ENCODE measurements at regions not wholly inside any gene's neighbourhood (a gene's known extent, or its start where the extent isn't known, plus 50 kb on each side); places are given as distances from the start of the nearest gene placed in this dataset.

- Histone ChIP-seq H3K27ac (no peak overlapping the region), H3K4me3 (ENCODE audit: low read depth, low read length) (no peak overlapping the region), H3K36me3 (no peaks in the 10 kb centered on the region), H3K27me3 (ENCODE audit: insufficient read depth, low read depth, severe bottlenecking) (peaks cover 78% of the 10 kb centered on the region), H3K9me3 (ENCODE audit: severe bottlenecking) (no peaks in the 10 kb centered on the region)
- no peak for DNase-seq
- no peak for TF ChIP-seq CTCF (IDR thresholded peaks at IDR 0.05; ENCODE audit: low read depth, low read length)
These were observed 338.9 kb upstream of the C16orf82 start for GRCh38 chr16:26727848-26728247.

GRCh38 chr16:26729951-26730541 lies 336.7 kb upstream of the C16orf82 start:
- Histone ChIP-seq H3K27me3 (ENCODE audit: insufficient read depth, low read depth, severe bottlenecking) (peaks cover 81% of the 10 kb centered on the region), H3K9me3 (ENCODE audit: severe bottlenecking) (no peaks in the 10 kb centered on the region), H3K36me3 (no peaks in the 10 kb centered on the region), H3K4me3 (ENCODE audit: low read depth, low read length) (no peak overlapping the region), H3K27ac (no peak overlapping the region)
- TF ChIP-seq CTCF (IDR thresholded peaks at IDR 0.05; ENCODE audit: low read depth, low read length) = no peak
- no peak for DNase-seq

- Histone ChIP-seq H3K36me3 (no peaks in the 10 kb centered on the region), H3K27me3 (ENCODE audit: insufficient read depth, low read depth, severe bottlenecking) (peaks cover 82% of the 10 kb centered on the region), H3K9me3 (ENCODE audit: severe bottlenecking) (no peaks in the 10 kb centered on the region), H3K4me3 (ENCODE audit: low read depth, low read length) (no peak overlapping the region), H3K27ac (no peak overlapping the region)
- no peak for TF ChIP-seq CTCF (IDR thresholded peaks at IDR 0.05; ENCODE audit: low read depth, low read length)
- no peak for DNase-seq
These were observed 335.0 kb upstream of the C16orf82 start for GRCh38 chr16:26731729-26732128.

- no peak for TF ChIP-seq CTCF (IDR thresholded peaks at IDR 0.05; ENCODE audit: low read depth, low read length)
- H3K27me3 ChIP-seq (ENCODE audit: insufficient read depth, low read depth, severe bottlenecking) = peaks cover 79% of the 10 kb centered on the region
- no peaks in the 10 kb centered on the region for H3K9me3 ChIP-seq (ENCODE audit: severe bottlenecking)
- H3K4me3 ChIP-seq (ENCODE audit: low read depth, low read length) = no peak overlapping the region
- H3K27ac ChIP-seq = no peak overlapping the region
- DNase-seq = no peak
- H3K36me3 ChIP-seq = no peaks in the 10 kb centered on the region
These were observed 333.0 kb upstream of the C16orf82 start for GRCh38 chr16:26733710-26734109.

- Histone ChIP-seq H3K9me3 (ENCODE audit: severe bottlenecking) (no peaks in the 10 kb centered on the region), H3K4me3 (ENCODE audit: low read depth, low read length) (no peak overlapping the region), H3K27me3 (ENCODE audit: insufficient read depth, low read depth, severe bottlenecking) (peaks cover 81% of the 10 kb centered on the region), H3K27ac (no peak overlapping the region), H3K36me3 (no peaks in the 10 kb centered on the region)
- no peak for TF ChIP-seq CTCF (IDR thresholded peaks at IDR 0.05; ENCODE audit: low read depth, low read length)
- no peak for DNase-seq
These were observed 331.2 kb upstream of the C16orf82 start for GRCh38 chr16:26735521-26735920.

GRCh38 chr16:26736084-26736483 lies 330.6 kb upstream of the C16orf82 start:
- Histone ChIP-seq H3K27ac (no peak overlapping the region), H3K36me3 (no peaks in the 10 kb centered on the region), H3K27me3 (ENCODE audit: insufficient read depth, low read depth, severe bottlenecking) (peaks cover 81% of the 10 kb centered on the region), H3K4me3 (ENCODE audit: low read depth, low read length) (no peak overlapping the region), H3K9me3 (ENCODE audit: severe bottlenecking) (no peaks in the 10 kb centered on the region)
- no peak for TF ChIP-seq CTCF (IDR thresholded peaks at IDR 0.05; ENCODE audit: low read depth, low read length)
- DNase-seq = no peak

Data from WERI-Rb-1 (cell line).